CD4-positive, alpha-beta T cell treated with Interleukin-4 for 1 hour (primary cell): ENCODE measurements at regions not wholly inside any gene's neighbourhood (a gene's known extent, or its start where the extent isn't known, plus 50 kb on each side); places are given as distances from the start of the nearest gene placed in this dataset.
"Not testable (repeated sequence)": the region's sequence is repeated elsewhere in the genome, so short reads cannot be mapped to it uniquely, and the experiment has no call there.

Source experiments
- DNase-seq, 2 donors: peaks; one replicate each; pipeline ENCODE4 v3.0.0-alpha.2; 2020 to 2022

DNA sequence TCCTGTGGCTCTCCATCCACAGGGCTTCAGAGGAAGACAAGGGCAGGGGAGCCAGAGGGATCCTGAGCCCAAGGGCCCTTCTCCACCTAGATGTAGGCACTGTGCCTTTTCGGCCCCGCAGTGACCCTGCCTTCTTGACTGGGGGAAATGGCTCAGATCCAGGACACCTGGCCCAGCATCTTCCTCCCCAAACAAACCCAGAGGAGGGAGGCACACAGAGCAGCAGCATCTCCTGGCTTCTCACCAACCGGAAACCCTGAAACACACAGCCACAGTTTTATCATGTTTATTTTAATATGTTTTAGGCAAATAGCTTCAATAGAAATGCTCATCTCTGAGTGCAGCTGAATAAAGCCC is 84.5 kb upstream of the LRFN2 start:
- no peak for DNase-seq

DNA sequence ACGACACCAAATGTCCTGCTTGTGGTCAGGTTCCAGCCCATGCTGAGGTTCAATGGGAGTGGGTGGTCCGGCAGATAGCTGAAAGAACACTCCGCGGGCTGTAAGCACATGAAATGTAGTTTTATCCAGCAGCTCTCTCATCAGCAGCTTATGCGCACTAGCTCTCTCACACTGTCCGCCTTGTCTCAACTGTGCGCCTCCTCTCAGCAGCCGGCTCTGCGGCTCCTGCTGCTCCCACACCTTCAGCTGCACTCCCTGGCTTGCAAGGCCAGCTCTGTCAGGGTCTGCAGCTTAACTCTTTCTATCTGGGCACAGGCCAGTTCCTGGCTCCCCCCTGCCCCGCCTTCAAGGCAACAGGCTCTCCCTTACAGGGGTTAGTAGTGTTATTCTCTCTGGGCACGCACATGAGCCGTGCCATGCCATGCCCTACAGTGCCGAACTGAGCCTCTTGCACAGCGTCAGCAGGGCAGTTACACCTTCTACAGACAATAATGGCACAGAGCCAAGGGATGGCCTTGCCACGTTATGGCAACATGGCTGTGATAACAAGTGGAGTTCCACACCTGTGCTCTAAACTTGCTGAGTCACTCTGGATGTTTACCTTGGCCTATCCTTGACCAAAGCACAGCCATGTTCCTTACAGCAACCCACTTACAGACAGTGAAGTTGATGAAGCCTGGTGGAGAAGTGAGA is 84.0 kb upstream of the LRFN2 start:
- DNase-seq, result no peak

DNA sequence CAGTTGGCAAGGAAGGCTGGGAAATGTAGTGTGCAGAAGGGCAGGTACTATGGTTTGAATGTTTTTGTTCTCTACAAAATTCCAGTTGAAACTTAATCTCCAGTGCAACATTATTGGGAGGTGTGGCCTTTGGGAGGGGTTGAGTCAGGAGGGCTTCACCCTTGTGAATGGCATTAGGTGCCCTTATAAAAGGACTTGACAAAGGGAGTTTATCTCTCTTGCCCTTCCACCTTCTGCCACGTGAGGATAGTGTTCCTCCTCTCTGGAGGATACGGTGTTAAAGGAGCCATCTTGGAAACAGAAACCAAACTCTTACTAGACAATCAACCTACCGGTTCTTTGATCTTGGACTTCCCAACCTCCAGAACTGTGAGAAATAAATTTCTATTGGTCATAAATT is 82.2 kb upstream of the LRFN2 start:
- no peak for DNase-seq

DNA sequence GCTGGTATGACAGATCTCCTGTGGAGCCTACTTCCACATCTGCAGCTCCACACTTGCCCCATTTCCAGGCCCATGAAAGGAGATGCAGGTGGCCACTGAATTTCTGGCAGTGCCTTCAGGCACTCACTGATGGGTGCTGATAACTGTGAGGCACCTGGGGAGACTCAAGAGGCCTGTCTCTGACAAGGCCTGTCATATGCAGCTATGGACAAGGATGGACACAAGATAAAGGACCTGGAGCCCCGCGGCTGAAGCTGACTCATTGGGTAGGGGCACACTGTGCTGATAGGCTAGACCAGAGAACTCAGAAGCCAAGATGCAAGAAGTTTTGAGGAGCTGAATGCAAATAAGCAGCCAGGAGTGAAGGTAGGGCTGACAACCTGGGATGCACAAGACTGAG is 81.0 kb upstream of the LRFN2 start:
- no peak for DNase-seq

DNA sequence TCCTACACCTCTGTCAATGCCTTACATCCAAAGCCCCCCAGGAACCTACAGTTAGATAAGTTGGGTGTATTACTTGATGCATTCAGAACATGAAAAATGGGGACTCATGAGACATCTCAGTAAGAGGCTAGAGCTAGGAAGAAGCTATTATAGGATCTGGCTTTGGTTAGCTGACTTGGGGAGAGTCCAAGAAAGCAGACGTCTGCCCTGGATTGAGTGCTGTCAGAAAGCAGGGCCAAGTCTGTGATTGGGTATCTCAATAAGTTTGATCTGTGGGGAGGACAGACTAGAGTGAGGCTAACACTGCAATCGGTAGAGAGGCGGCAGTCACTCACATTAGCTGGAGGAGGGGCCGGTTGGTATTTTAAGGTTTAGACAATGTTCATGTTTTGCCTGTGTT is 79.4 kb upstream of the LRFN2 start:
- no peak for DNase-seq

DNA sequence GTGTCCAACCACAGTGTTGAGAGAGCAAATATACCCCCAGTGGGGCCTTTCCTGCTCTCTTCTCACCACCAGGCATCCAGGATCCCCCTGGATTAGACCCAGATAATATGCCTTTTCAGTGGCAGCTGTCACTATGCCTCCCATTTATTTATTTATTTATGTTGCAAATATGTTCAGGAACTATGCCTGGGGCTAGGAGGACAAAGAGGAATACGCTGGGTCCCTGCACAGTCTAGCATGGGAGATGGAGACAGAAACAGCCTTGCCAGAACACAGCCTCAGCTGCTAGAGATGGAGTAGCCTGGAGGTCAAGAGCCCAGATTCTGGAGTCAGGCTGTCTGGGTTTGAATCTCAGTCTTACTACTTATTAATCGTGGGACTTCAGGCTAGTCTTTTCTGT is 74.6 kb upstream of the LRFN2 start:
- no peak for DNase-seq

DNA sequence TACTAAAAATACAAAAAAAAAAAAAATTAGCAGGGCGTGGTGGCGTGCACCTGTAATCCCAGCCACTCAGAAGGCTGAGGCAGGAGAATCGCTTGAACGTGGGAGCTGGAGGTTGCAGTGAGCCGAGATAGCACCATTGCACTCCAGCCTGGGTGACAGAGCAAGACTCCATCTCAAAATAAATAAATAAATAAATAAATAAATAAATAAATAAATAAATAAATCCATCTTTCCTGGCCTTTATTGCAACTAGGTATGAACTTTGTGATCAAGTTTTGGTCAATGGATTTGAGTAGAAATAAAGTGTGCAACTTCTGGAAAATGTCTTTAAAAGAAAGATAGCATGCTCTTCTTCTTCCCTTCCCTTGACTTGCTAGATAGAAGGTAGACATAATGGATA is 69.6 kb upstream of the LRFN2 start:
- DNase-seq, result not testable (repeated sequence)

DNA sequence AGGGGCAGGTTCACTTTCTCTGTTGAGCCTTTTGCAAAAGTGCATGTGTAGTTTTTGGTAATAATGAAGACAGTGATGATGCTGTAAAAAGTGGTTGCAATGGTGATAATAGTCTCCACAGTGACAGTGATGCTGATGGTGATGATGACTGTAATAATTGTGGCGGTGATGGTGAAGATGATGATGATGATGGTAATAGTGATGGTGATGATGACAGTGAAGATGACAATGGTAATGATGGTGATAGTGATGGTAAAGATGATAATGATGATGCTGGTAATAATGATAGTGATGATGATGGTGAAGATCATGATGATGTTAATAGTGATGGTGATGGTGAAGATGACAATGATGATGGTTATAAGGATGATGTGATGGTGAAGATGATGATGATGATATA is 67.7 kb upstream of the LRFN2 start:
- DNase-seq, result no peak

DNA sequence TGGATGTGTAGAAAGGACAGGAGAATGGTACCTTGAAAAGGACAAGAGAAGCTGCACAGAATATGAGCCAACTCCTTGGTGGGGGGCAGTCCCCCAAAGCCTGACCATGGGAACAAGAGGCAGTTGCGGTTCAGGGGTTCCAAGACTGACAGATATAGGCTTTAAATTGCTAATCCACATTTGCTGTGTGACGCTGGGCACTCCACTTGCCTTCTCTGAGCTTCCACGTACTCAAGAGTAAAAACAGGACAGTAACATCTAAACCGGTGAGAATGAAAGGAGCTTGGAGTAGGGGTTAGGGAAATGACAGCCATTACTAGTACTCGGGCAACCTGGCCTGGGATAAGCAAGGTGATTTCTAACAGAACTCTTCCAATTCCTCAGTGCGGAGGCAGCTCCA is 57.9 kb upstream of the LRFN2 start:
- DNase-seq, result no peak

DNA sequence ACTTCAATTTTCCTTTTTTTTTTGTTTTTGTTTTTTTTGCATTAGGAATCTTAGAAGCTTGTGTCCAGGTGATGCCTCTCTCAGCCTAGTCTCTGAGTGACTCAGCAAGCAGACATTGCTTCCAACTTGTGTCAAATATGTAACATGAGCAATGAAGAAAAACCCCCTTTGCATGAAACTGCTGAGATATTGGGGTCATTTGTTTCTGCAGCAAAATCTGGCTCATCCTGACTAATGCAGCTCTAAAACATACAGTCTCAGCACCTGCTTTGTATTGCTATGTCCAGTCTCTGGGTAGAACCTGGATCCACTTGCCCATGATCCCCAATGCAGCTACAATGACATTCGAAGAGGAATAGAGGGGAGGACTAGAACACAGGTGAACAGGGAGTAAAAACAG is 55.7 kb upstream of the LRFN2 start:
- no peak for DNase-seq

DNA sequence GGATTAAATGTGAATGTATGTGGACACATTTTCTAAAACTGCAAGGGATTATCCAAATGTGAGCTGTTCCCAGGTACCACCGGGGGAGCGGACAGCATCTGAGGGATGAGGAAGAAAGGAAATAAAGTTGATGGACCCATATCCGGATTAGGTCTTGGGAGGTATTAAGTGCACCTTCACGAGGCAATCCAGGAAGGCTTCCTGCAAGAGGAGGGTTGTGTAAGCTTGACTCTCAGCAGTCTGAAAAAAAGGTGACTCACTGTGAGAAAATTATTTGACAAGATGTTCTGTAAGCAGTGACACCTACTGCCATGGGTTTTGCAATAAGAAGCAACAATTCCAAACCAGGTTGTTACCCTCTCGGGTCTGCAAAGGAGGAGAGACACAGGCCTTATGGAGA is 55.0 kb upstream of the LRFN2 start:
- no peak for DNase-seq

DNA sequence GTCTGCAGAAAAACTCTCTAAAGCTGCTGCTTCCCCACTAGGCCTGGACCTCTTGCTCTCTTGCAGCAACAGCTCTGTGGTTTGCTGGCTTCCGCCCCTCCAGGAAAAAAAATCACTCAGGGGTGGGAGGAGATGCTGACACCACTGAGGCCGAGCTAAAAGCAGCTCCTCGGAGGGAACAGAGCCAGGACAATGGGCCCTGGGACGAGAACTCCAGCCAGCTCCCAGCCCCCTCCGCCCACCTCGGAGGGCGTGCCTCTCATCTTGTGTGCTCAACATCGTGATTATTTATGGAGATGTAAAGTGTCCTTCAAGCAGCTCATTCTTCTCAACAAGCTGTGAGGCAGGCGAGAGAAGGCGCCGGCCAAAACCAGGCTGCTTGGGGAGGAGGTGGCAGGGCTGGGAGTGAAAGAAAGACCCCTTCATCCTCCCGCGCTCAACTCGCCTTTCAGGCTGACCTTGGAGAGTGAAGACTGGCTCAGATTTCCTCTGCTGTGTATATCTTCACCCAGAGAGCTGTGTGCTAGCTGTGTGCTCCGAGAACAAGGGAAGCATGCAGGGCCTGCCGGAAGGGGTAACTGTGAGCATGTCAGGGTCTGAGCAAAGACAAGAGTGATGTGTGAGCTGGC is 53.5 kb upstream of the LRFN2 start:
- DNase-seq, result peak; percentile 5 to 18
